GM06990 (cell line): ENCODE measurements at regions not wholly inside any gene's neighbourhood (a gene's known extent, or its start where the extent isn't known, plus 50 kb on each side); places are given as distances from the start of the nearest gene placed in this dataset.

Experiments used
- DNase-seq: peaks from one replicate; pipeline ENCODE4 v3.0.0-alpha.2; 2011; ENCODE audit not compliant: insufficient read length; ENCODE audit errors: extremely low read depth
- H3K27me3 ChIP-seq: replicated peaks from 2 replicates; pipeline ENCODE4 v1.6.0; 2011; ENCODE audit warnings: low read length; ENCODE audit not compliant: control insufficient read depth, insufficient read depth
- H3K36me3 ChIP-seq: 2 replicates; pipeline ENCODE4 v1.5.1; 2011; ENCODE audit warnings: low read length; ENCODE audit not compliant: control insufficient read depth, insufficient read depth
- H3K4me3 ChIP-seq: replicated peaks from 2 replicates; pipeline ENCODE4 v1.5.1; 2011; ENCODE audit warnings: low read depth, mild to moderate bottlenecking, control low read depth, low read length
- CTCF ChIP-seq: IDR thresholded peaks from 2 replicates; pipeline ENCODE4 v1.5.1; 2011; ENCODE audit warnings: low read length, control low read depth, mild to moderate bottlenecking, inconsistent platforms; ENCODE audit not compliant: insufficient read depth, poor library complexity, severe bottlenecking

DNA sequence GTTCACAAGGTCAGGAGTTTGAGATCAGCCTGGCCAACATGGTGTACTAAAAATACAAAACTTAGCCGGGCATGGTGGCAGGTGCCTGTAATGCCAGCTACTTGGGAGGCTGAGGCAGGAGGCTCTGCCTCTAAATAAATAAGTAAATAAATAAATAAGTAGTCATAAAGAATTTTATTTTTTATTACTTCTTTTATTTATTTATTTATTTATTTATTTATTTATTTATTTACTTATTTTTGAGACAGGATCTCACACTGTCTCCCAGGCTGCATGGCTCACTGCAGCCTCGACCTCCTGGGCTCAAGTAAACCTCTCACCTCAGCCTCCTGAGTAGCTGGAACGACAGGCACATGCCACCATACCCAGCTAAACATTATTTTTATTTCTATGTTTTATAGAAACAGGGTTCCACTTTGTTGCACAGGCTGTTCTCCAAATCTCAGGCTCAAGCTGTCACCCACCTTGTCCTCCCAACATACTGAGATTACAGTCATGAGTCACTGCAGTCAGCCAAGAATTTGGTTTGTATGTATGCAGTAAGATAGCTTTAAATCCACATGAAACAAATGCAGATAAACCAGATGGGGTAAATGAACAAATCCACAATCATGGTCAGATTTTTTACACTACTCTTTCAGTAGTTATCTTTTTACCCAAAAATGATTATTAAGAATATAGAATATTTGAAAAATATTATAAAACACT, 523.3 kb upstream of the RGS18 start:
- no peak for TF ChIP-seq CTCF
- H3K4me3 ChIP-seq = no peak overlapping the region

GRCh38 chr1:191636345-191636744, 521.9 kb upstream of the RGS18 start:
- H3K27me3 ChIP-seq = no peaks in the 10 kb centered on the region
- DNase-seq = no peak

More for the DNA sequence above, 523.3 kb upstream of the RGS18 start:
- H3K36me3 ChIP-seq = no peaks in the 10 kb centered on the region
- H3K27me3 ChIP-seq = no peaks in the 10 kb centered on the region
- no peak for DNase-seq

GRCh38 chr1:191641420-191642260, 516.6 kb upstream of the RGS18 start:
- Histone ChIP-seq H3K36me3 (no peaks in the 10 kb centered on the region), H3K4me3 (no peak overlapping the region), H3K27me3 (no peaks in the 10 kb centered on the region)
- TF ChIP-seq CTCF = no peak
- DNase-seq = no peak

More at GRCh38 chr1:191636345-191636744, 521.9 kb upstream of the RGS18 start:
- Histone ChIP-seq H3K4me3 (no peak overlapping the region), H3K36me3 (no peaks in the 10 kb centered on the region)
- no peak for TF ChIP-seq CTCF

- Histone ChIP-seq H3K27me3 (no peaks in the 10 kb centered on the region), H3K4me3 (no peak overlapping the region), H3K36me3 (no peaks in the 10 kb centered on the region)
- no peak for DNase-seq
- no peak for TF ChIP-seq CTCF
Measured at GRCh38 chr1:191643060-191643459, 515.2 kb upstream of the RGS18 start.

DNA sequence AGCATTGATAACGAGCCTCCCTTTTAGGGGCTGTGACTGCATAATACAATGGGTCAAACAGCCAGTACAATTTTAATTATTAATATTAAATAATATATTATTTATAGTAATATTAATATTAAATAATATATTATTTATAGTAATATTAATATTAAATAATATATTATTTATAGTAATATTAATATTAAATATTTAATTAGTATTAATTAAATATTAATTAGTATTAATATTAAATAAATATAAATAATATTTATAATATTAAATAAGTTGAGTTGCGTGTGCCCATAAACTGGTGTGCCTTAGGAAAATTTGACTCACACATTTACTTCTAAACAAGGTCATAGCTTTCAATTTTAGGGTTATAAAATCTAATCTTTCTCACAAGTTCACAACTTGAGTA, 509.3 kb upstream of the RGS18 start:
- no peak overlapping the region for H3K4me3 ChIP-seq
- no peak for TF ChIP-seq CTCF
- H3K36me3 ChIP-seq = no peaks in the 10 kb centered on the region
- DNase-seq = no peak
- no peaks in the 10 kb centered on the region for H3K27me3 ChIP-seq
